GM19035 (cell line): ENCODE measurements at regions not wholly inside any gene's neighbourhood (a gene's known extent, or its start where the extent isn't known, plus 50 kb on each side); places are given as distances from the start of the nearest gene placed in this dataset.
"Not testable (repeated sequence)": the region's sequence is repeated elsewhere in the genome, so short reads cannot be mapped to it uniquely, and the experiment has no call there.

Source experiments
- ATAC-seq: cut with Tn5 transposase; IDR thresholded peaks from one replicate; pipeline ENCODE4 v1.9.1; 2021; ENCODE audit not compliant: unreplicated experiment

- no peak for ATAC-seq
These were observed 457.3 kb upstream of the RGS18 start for GRCh38 chr1:191700922-191701321.

DNA sequence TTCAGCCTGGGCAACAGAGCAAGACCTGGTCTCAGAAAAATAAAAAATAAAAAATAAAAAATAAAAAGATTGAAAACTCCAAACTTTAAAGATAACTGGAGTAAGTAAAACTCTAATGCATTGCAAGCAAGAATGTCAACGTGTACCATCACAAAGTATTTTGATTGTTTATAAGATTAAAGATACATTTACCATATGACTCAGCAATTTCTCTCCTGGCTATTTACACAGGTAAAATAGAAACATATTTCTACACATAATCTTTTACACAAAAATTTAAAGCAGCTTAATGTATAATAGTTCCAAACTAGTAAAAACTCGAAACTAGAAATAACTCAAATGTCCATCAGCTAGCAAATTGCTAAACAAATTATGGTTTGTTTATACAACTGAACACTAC, 456.1 kb upstream of the RGS18 start:
- ATAC-seq = no peak

- ATAC-seq = no peak
These were observed 451.0 kb upstream of the RGS18 start for GRCh38 chr1:191707288-191707687.

DNA sequence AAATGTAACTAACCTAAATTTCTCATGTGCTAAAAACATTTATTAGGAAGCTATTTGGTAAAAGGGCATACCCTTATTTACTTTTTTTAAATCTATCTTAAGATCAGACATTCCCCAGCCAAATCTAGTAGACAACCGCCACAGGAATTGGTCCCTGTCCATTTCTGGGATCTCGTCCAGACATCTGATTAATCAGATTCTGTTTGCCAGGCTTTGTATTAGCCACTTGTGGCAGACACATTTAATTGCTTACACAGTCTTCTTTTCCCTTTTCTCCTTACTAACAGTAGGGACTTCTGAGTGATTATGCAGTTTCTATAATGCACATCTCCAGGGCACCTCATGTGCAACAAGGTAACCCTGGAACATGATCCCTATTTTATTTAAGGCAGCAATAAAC, 449.0 kb upstream of the RGS18 start:
- no peak for ATAC-seq

DNA sequence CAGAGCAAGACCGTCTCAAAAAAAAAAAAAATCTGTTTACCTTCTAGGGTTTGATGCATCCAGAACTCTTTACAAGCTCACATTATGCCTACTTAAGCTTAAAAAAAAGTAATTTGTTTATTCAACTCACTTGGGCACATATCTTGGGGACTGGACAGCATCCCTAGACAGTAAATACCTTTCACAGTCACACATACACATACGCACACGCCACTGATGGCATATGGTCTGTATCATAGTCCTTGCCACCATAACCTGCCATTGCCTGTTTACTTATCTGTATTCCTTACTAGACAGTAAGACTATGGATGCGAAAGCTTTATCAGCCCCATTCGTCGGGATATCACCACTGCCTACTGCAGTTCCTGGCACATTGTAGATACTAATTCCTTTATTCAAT, 446.3 kb upstream of the RGS18 start:
- ATAC-seq = no peak

GRCh38 chr1:191714845-191715244, 443.4 kb upstream of the RGS18 start:
- no peak for ATAC-seq

- no peak for ATAC-seq
These were observed 428.5 kb upstream of the RGS18 start for GRCh38 chr1:191729742-191730141.

GRCh38 chr1:191731608-191732302, 426.5 kb upstream of the RGS18 start:
- not testable (repeated sequence) for ATAC-seq

DNA sequence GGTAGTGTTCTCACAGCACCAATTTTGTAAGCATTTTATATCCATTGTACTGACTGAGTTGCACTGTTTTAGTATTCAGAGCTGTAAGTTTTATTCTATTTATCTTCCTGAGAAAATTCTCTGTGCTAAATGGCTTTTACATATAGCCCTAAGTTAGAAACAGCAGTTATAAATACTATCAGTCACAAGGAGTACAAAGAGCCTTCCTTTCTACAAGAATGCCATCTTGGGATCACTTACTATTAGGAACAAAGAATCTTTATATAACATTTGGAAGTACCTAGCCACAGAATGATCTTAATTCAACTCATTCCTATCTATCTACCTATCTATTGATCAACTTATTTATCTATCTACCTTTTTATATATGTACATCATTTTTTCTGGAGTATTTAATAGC, 423.9 kb upstream of the RGS18 start:
- ATAC-seq = no peak

DNA sequence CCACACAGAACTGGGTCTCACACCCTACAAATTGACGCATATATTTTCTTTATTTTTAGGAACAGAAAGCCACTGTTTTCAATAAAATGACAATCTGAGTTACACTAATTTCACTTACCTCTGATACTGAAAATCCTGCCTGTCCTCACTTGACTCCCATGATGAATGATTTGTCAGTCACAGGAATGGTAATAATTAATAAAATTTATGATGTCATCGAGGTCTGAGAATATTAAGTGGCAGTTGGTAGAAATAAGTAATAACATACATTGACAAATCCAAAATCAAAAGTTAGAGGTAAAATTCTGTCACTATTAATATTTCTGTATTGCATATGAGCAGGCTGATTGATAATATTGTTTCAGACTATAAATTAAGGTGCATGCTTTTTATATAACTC, 418.7 kb upstream of the RGS18 start:
- no peak for ATAC-seq

DNA sequence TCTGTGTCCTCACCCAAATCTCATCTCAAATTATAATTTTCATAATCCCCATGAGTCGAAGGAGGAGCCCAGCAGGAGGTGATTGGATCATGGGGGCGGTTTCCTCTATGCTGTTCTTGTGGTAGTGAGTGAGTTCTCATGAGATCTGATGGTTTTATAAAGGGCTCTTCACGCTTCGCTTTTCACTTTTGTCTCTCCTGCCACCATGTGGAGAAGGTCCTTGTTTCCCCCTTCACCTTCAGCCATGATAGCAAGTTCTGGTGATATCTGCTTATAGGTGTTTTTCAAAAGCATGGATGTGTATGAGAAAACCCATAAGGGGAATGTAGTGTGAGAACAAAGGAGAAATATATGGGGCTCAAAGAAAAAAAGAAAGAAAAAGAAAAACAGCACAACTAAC, 405.9 kb upstream of the RGS18 start:
- ATAC-seq = no peak

DNA sequence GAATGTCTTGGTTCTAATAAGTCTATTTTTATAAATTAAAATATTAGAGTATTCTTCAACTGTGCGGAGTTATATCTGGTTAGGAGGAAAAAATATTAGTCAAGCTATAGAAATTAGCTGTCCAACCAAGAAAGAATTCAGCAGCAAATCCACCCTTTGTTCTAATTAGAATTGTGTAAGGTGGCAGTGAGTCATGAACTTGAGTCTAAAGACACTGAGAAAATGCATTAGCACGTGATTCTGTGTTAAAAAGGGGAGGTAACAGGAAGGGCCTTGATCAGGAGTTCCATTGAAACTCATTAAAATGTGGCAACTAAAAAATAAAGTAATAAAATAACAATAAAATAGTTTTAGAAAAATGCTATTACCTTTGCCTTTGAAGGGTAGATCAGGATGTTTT, 398.2 kb upstream of the RGS18 start:
- no peak for ATAC-seq

GRCh38 chr1:191788551-191788950, 369.7 kb upstream of the RGS18 start:
- ATAC-seq = no peak

GRCh38 chr1:191798178-191798577, 360.1 kb upstream of the RGS18 start:
- no peak for ATAC-seq

- ATAC-seq = no peak
These were observed 354.0 kb upstream of the RGS18 start for GRCh38 chr1:191804311-191804710.

DNA sequence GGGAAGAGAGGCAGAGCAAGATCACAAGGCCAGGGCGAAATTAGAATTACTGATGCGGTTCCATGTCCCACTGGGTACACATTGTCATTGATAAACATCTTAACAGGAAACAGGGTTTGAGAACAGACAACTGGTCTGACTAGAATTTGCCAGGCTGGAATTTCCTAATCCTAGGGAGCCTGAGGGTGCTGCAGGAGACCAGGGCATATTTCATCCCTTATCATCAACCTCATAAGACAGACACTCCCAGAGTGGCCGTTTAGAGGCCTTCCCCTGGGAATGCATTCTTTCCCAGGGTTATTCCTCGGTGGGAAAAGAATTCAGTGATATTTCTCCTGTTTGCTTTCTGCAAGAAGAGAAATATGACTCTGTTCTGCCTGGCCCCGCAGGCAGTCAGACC, 344.7 kb upstream of the RGS18 start:
- ATAC-seq = not testable (repeated sequence)

DNA sequence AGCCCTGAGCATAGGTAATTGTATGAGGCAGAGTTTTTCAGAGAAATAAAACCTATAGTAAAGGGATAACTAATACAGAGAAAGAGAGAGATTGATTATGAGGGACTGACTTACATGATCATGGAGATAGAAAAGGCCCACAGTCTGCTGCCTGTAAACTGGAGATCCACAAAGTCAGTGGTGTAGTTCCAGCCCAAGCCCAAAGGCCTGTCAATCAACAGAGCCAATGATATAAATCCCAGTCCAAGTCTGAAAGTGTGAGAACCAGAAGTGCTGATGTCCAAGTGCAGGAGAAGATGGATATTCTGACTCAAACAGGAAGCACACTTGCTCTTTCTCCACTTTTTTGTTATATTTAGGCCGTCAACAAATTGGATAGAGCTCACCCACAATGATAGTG, 340.1 kb upstream of the RGS18 start:
- no peak for ATAC-seq

- ATAC-seq = no peak
These were observed 326.7 kb upstream of the RGS18 start for GRCh38 chr1:191831572-191831971.

DNA sequence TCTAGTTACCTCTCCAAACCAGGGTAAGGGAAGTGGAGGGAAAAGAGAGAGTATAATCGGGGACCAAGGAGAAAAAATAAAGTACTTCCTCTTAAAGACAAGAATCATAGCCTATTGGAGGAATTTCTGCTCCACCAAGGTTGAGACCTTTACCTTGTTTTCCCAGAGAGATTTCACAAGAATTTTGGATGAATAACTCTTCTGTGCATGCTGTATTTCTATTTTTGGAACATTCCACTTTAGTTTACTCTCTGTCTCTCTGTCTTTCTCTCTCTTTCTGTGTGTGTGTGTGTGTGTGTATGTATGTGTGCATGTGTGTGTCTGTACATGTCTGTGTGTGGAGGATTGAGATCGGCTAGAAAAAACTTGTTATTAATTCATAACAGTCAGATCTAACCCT, 318.4 kb upstream of the RGS18 start:
- no peak for ATAC-seq

DNA sequence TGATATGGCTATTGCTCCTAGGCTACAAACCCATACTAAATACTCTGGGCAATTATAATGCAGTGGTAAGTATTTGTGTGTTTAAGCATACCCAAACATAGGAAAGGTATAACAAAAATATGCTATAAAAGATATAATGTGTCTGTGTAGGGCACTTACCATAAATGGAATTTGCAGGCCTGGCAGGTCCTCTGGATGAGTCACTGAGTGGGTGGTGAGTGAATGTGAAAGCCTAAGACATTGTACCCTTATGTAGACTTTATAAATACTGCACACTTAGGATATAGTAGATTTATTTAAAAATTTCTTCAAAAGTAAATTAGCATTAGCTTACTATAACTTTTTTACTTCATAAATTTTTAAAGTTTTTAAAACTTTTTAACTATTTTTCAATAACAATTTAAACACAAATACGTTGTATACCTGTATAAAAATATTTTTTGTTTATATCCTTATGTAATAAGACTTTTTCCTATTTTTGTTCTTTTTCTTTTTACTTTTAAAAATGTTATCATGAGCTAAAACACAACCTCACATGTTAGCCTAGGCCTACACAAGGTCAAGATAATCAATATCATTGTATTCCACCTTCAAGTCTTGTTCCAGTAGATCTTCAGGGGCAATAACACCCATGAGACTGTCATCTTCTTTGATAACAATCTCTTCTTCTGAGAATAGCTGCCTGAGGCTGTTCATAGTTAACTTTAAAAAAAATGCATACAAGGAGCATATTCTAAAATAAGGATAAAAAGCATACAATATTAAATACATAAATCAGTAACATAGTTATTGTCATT, 306.3 kb upstream of the RGS18 start:
- no peak for ATAC-seq

GRCh38 chr1:191852907-191853306, 305.4 kb upstream of the RGS18 start:
- ATAC-seq = no peak

- ATAC-seq = no peak
These were observed 300.7 kb upstream of the RGS18 start for GRCh38 chr1:191857600-191857999.

- ATAC-seq = no peak
These were observed 292.8 kb upstream of the RGS18 start for GRCh38 chr1:191865479-191865878.
